Activated T-cell treated with anti-CD3 and anti-CD28 coated beads for 48 hours (primary cell): ENCODE measurements at regions not wholly inside any gene's neighbourhood (a gene's known extent, or its start where the extent isn't known, plus 50 kb on each side); places are given as distances from the start of the nearest gene placed in this dataset.

ENCODE experiments used
- DNase-seq: peaks from one replicate; pipeline ENCODE4 v3.0.0-alpha.2; 2020; ENCODE audit warnings: low read depth

GRCh38 chr3:102114264-102114979 is 265.1 kb downstream of the NFKBIZ start:
- peak; percentile 20 for DNase-seq

GRCh38 chr3:102122527-102122926 is 273.2 kb downstream of the NFKBIZ start:
- DNase-seq = no peak

- DNase-seq = no peak
Measured at GRCh38 chr3:102123590-102124190, 274.4 kb downstream of the NFKBIZ start.

GRCh38 chr3:102124282-102124681 is 275.0 kb downstream of the NFKBIZ start:
- DNase-seq = no peak

GRCh38 chr3:102124704-102125103 is 275.4 kb downstream of the NFKBIZ start:
- no peak for DNase-seq

GRCh38 chr3:102125197-102125993 is 276.1 kb downstream of the NFKBIZ start:
- no peak for DNase-seq

- no peak for DNase-seq
Measured at GRCh38 chr3:102125994-102126368, 276.7 kb downstream of the NFKBIZ start.

- DNase-seq = no peak
Measured at GRCh38 chr3:102129760-102130608, 280.7 kb downstream of the NFKBIZ start.

GRCh38 chr3:102132370-102132769 is 283.1 kb downstream of the NFKBIZ start:
- no peak for DNase-seq

- no peak for DNase-seq
Measured at GRCh38 chr3:102133376-102133775, 284.1 kb downstream of the NFKBIZ start.

GRCh38 chr3:102135316-102135715 is 286.0 kb downstream of the NFKBIZ start:
- DNase-seq = no peak

GRCh38 chr3:102136183-102136582 is 286.9 kb downstream of the NFKBIZ start:
- DNase-seq = no peak

GRCh38 chr3:102140116-102140515 is 290.8 kb downstream of the NFKBIZ start:
- DNase-seq = no peak

- DNase-seq = no peak
Measured at GRCh38 chr3:102141096-102141927, 292.0 kb downstream of the NFKBIZ start.

- DNase-seq = no peak
Measured at GRCh38 chr3:102141928-102142239, 292.6 kb downstream of the NFKBIZ start.

- DNase-seq = no peak
Measured at GRCh38 chr3:102142379-102143060, 292.3 kb upstream of the ZPLD1 start.

GRCh38 chr3:102143536-102143935 is 291.3 kb upstream of the ZPLD1 start:
- no peak for DNase-seq

- DNase-seq = no peak
Measured at GRCh38 chr3:102144063-102144462, 290.8 kb upstream of the ZPLD1 start.

GRCh38 chr3:102148598-102149337 is 286.0 kb upstream of the ZPLD1 start:
- DNase-seq = no peak

- DNase-seq = no peak
Measured at GRCh38 chr3:102151935-102152334, 282.9 kb upstream of the ZPLD1 start.
